IMR-90 (cell line): ENCODE measurements at regions not wholly inside any gene's neighbourhood (a gene's known extent, or its start where the extent isn't known, plus 50 kb on each side); places are given as distances from the start of the nearest gene placed in this dataset.

ENCODE experiments used
- ATAC-seq: fragments of 200-7000 bp; cut with Tn5 transposase; 2 replicates; pipeline ENCODE4 v1.9.1; 2020; ENCODE audit warnings: low read depth, mild to moderate bottlenecking, moderate library complexity
- BruUV-seq: library from RNA; stranded (reverse); fragments of 400-500 nt; replicated peaks from 2 replicates; lab custom pipeline; 2021; lab: Mats Ljungman, UMichigan
- CTCF ChIA-PET: fragments of 300-600 bp; formaldehyde crosslinking; extraction: SDS; loops from one replicate; lab custom pipeline; 2021; ENCODE audit warnings: antibody characterized with exemption; lab: Yijun Ruan, JAX
- POLR2A ChIA-PET: fragments of 300-600 bp; sonication (Branson Sonifier 250); formaldehyde crosslinking; loops from one replicate; lab custom pipeline; 2022; ENCODE audit warnings: antibody characterized with exemption; ENCODE audit not compliant: unreplicated experiment; lab: Charles Lee
- DNase-seq: peaks from one replicate; pipeline ENCODE4 v3.0.0; 2013
- H2AFZ ChIP-seq: replicated peaks from 2 replicates; pipeline ENCODE3; 2013; ENCODE audit warnings: low read length, mild to moderate bottlenecking; ENCODE audit not compliant: poor library complexity
- H2AK5ac ChIP-seq: 2 replicates; pipeline ENCODE4 v1.6.1; 2013; ENCODE audit warnings: low read depth, low read length, inconsistent platforms
- H2AK9ac ChIP-seq: replicated peaks from 2 replicates; pipeline ENCODE3; 2013; ENCODE audit warnings: mild to moderate bottlenecking, low read depth, low read length, moderate library complexity; ENCODE audit not compliant: poor library complexity
- H2BK120ac ChIP-seq: 2 replicates; pipeline ENCODE4 v1.6.1; 2013; ENCODE audit warnings: low read depth, low read length, inconsistent platforms
- H2BK15ac ChIP-seq: 3 replicates; pipeline ENCODE4 v1.6.1; 2013; ENCODE audit warnings: low read depth, low read length, inconsistent platforms
- H2BK20ac ChIP-seq: 2 replicates; pipeline ENCODE4 v1.6.1; 2013; ENCODE audit warnings: low read depth, mild to moderate bottlenecking, inconsistent platforms, low read length, moderate library complexity
- H2BK5ac ChIP-seq: 2 replicates; pipeline ENCODE4 v1.6.1; 2013; ENCODE audit warnings: mild to moderate bottlenecking, low read depth, low read length, inconsistent platforms; ENCODE audit not compliant: poor library complexity, severe bottlenecking
- H3K14ac ChIP-seq: replicated peaks from 2 replicates; pipeline ENCODE4 v1.6.1; 2013; ENCODE audit warnings: low read depth, low read length, inconsistent platforms
- H3K18ac ChIP-seq: 2 replicates; pipeline ENCODE4 v1.6.1; 2013; ENCODE audit warnings: low read depth, low read length, control low read depth
- H3K23ac ChIP-seq: 2 replicates; pipeline ENCODE4 v1.6.1; 2013; ENCODE audit warnings: low read depth, low read length, inconsistent platforms
- H3K27ac ChIP-seq: 2 replicates; pipeline ENCODE4 v1.5.1; 2013; ENCODE audit warnings: mild to moderate bottlenecking, control low read depth, low read length; ENCODE audit not compliant: insufficient read depth
- H3K27me3 ChIP-seq: 2 replicates; pipeline ENCODE4 v1.6.1; 2013; ENCODE audit warnings: low read length; ENCODE audit not compliant: control insufficient read depth, insufficient read depth
- H3K36me3 ChIP-seq: 2 replicates; pipeline ENCODE4 v1.6.1; 2013; ENCODE audit warnings: low read length, mixed read lengths; ENCODE audit not compliant: control insufficient read depth, insufficient read depth
- H3K4ac ChIP-seq: 2 replicates; pipeline ENCODE4 v1.6.1; 2013; ENCODE audit warnings: low read depth, low read length, inconsistent platforms
- H3K4me1 ChIP-seq: 2 replicates; pipeline ENCODE4 v1.6.1; 2013; ENCODE audit warnings: low read length, mixed read lengths; ENCODE audit not compliant: control insufficient read depth, insufficient read depth
- H3K4me2 ChIP-seq: 2 replicates; pipeline ENCODE4 v1.6.1; 2013; ENCODE audit warnings: low read depth, mild to moderate bottlenecking, control low read depth, low read length, moderate library complexity
- H3K4me3 ChIP-seq: 2 replicates; pipeline ENCODE4 v1.5.1; 2013; ENCODE audit warnings: low read depth, mild to moderate bottlenecking, control low read depth, low read length, moderate library complexity; ENCODE audit not compliant: insufficient read depth
- H3K56ac ChIP-seq: 2 replicates; pipeline ENCODE4 v1.6.1; 2013; ENCODE audit warnings: low read length, inconsistent platforms; ENCODE audit not compliant: insufficient read depth; ENCODE audit errors: extremely low read depth
- H3K79me1 ChIP-seq, 2 experiments: 2 replicates each; pipeline ENCODE4 v1.6.1; 2013; ENCODE audit warnings: low read length in 2 of 2, inconsistent platforms in 1 of 2, low read depth in 1 of 2
- H3K9ac ChIP-seq: 2 replicates; pipeline ENCODE4 v1.6.1; 2013; ENCODE audit warnings: low read depth, low read length, control low read depth
- H3K9me1 ChIP-seq: 2 replicates; pipeline ENCODE4 v1.6.1; 2013; ENCODE audit warnings: low read length, inconsistent platforms; ENCODE audit not compliant: insufficient read depth
- H3K9me3 ChIP-seq: 2 replicates; pipeline ENCODE4 v1.6.1; 2013; ENCODE audit warnings: low read length; ENCODE audit not compliant: control insufficient read depth, insufficient read depth
- H4K20me1 ChIP-seq: 2 replicates; pipeline ENCODE4 v1.6.1; 2013; ENCODE audit warnings: low read length, inconsistent platforms; ENCODE audit not compliant: insufficient read depth
- H4K5ac ChIP-seq: 2 replicates; pipeline ENCODE4 v1.6.1; 2013; ENCODE audit warnings: mild to moderate bottlenecking, low read depth, low read length, control low read depth
- H4K8ac ChIP-seq, 2 experiments: 2 replicates each; pipeline ENCODE4 v1.6.1; 2013; ENCODE audit warnings: low read depth in 2 of 2, low read length in 2 of 2, control low read depth in 1 of 2, inconsistent platforms in 1 of 2
- H4K91ac ChIP-seq: 2 replicates; pipeline ENCODE4 v1.6.1; 2013; ENCODE audit warnings: low read depth, low read length, inconsistent platforms; ENCODE audit not compliant: insufficient read depth
- BHLHE40 ChIP-seq: fragments of 150-350 bp; IDR thresholded peaks from 2 replicates; pipeline ENCODE4 v1.6.1; 2016; ENCODE audit warnings: mild to moderate bottlenecking, low read depth, low read length
- CHD1 ChIP-seq: IDR thresholded peaks from 2 replicates; pipeline ENCODE4 v1.6.1; 2012; ENCODE audit warnings: low read depth, low read length, improper control_type of control experiment
- ELK1 ChIP-seq: fragments of 150-350 bp; IDR thresholded peaks from 2 replicates; pipeline ENCODE4 v1.6.1; 2016; ENCODE audit warnings: low read depth, mild to moderate bottlenecking, low read length, moderate library complexity, borderline replicate concordance
- FOS ChIP-seq: fragments of 150-350 bp; IDR thresholded peaks from 2 replicates; pipeline ENCODE4 v1.6.1; 2016; ENCODE audit warnings: low read depth, low read length
- MAFK ChIP-seq: IDR thresholded peaks from 2 replicates; pipeline ENCODE4 v1.6.1; 2012; ENCODE audit warnings: low read depth, low read length, improper control_type of control experiment
- MXI1 ChIP-seq: IDR thresholded peaks from 2 replicates; pipeline ENCODE4 v1.6.1; 2012; ENCODE audit warnings: low read depth, mild to moderate bottlenecking, low read length, moderate library complexity, borderline replicate concordance
- NFE2L2 ChIP-seq: fragments of 150-350 bp; IDR thresholded peaks from 2 replicates; pipeline ENCODE4 v1.6.1; 2016; ENCODE audit warnings: low read depth, mild to moderate bottlenecking, low read length
- POLR2A ChIP-seq: IDR thresholded peaks from 2 replicates; pipeline ENCODE4 v1.6.1; 2012; ENCODE audit warnings: mild to moderate bottlenecking, low read depth, low read length
- RAD21 ChIP-seq: IDR thresholded peaks from 2 replicates; pipeline ENCODE4 v1.6.1; 2012; ENCODE audit warnings: low read length, improper control_type of control experiment
- RCOR1 ChIP-seq: IDR thresholded peaks from 2 replicates; pipeline ENCODE4 v1.6.1; 2012; ENCODE audit warnings: mild to moderate bottlenecking, low read length, improper control_type of control experiment; ENCODE audit not compliant: insufficient replicate concordance
- RFX5 ChIP-seq: IDR thresholded peaks from 2 replicates; pipeline ENCODE4 v1.8.0; 2012; ENCODE audit warnings: low read depth, mild to moderate bottlenecking, low read length, moderate library complexity
- SMC3 ChIP-seq: fragments of 150-350 bp; IDR thresholded peaks from 2 replicates; pipeline ENCODE4 v1.6.1; 2016; ENCODE audit warnings: low read depth, mild to moderate bottlenecking, antibody characterized with exemption, low read length, moderate library complexity
- WGBS, 2 experiments: methylation state at CpG; one replicate each; pipeline versions ENCODE4 v1.1.5 to v1.1.7; 2013; ENCODE audit warnings: missing lambda C conversion rate in 2 of 2; ENCODE audit not compliant: insufficient read length in 1 of 2; ENCODE audit errors: extremely low coverage in 2 of 2; 5-methylcytosine and 5-hydroxymethylcytosine counted together
- dilution Hi-C: fragments of 300-500 bp; cut with HindIII; formaldehyde crosslinking; loops from one replicate; pipeline ENCODE4 v1.14.3; 2018; ENCODE audit warnings: low sequenced_read_pairs; ENCODE audit not compliant: unreplicated experiment
- in situ Hi-C: fragments of 300-500 bp; cut with MboI; formaldehyde crosslinking; loops from 3 replicates; pipeline ENCODE4 v1.14.3; 2019; ENCODE audit warnings: low sequenced_read_pairs, inconsistent platforms, mixed read lengths
- intact Hi-C: fragments of 100-400 bp; cut with micrococcal nuclease; formaldehyde crosslinking; loops from 2 replicates; pipeline ENCODE4 v1.10.0; 2022
- TF ChIP-seq, protein P1 (sequence below): fragments of 150-350 bp; IDR thresholded peaks from 2 replicates; pipeline ENCODE4 v1.6.1; 2017; ENCODE audit warnings: mild to moderate bottlenecking, antibody characterized with exemption, low read length, low read depth
- TF ChIP-seq, protein P2 (sequence below): conservative IDR thresholded peaks from 2 replicates; pipeline ENCODE4 v1.5.1; 2012; ENCODE audit warnings: mild to moderate bottlenecking, low read depth, low read length, improper control_type of control experiment

DNA sequence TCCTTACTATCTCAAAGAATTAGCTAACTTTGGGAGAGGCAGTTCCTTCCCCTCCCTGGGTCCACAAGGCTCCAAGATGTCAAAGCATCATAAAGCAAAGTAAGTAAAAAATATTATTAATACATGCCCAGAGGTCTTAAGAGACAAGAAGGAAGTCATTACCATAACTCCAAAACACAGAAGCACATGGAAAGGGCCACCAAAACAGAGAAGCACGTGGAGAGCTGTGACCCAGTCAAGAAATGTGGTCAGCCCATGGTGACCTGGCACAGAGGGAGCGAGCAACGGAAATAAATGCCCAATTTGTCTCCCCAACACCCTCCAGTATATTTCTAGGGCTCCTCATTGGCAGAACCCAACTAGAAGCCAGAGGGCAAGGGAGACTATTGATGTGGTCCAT is 277.5 kb upstream of the API5 start:
- Histone ChIP-seq H3K4me2 (no peak overlapping the region), H3K79me1 (no peaks in the 10 kb centered on the region), H4K20me1 (no peaks in the 10 kb centered on the region), H3K9me1 (no peaks in the 10 kb centered on the region), H3K4ac (no peak overlapping the region), H3K9ac (no peak overlapping the region), H2BK120ac (no peak overlapping the region), H4K91ac (no peak overlapping the region), H3K14ac (no peak overlapping the region), H2BK5ac (no peak overlapping the region), H2AFZ (no peak overlapping the region), H3K9me3 (peaks cover 14% of the 10 kb centered on the region), H3K23ac (no peak overlapping the region), H3K4me3 (no peak overlapping the region), H2BK20ac (no peak overlapping the region), H3K18ac (no peak overlapping the region), H2BK15ac (no peak overlapping the region), H3K27me3 (no peaks in the 10 kb centered on the region), H2AK9ac (no peak overlapping the region), H3K27ac (no peak overlapping the region), H3K36me3 (no peaks in the 10 kb centered on the region), H3K4me1 (no peaks in the 10 kb centered on the region), H4K8ac (no peak overlapping the region), H3K56ac (no peak overlapping the region), H4K5ac (no peak overlapping the region), H2AK5ac (no peak overlapping the region)
- in situ Hi-C loops (no loop called here), dilution Hi-C loops (no loop called here), intact Hi-C loops (no loop called here)
- ChIA-PET CTCF (no interaction called here), POLR2A (no interaction called here)
- no TSS peak for BruUV-seq
- ATAC-seq, result no peak
- TF ChIP-seq POLR2A, result no peak
- TF ChIP-seq CHD1, result no peak
- TF ChIP-seq, protein P1, sequence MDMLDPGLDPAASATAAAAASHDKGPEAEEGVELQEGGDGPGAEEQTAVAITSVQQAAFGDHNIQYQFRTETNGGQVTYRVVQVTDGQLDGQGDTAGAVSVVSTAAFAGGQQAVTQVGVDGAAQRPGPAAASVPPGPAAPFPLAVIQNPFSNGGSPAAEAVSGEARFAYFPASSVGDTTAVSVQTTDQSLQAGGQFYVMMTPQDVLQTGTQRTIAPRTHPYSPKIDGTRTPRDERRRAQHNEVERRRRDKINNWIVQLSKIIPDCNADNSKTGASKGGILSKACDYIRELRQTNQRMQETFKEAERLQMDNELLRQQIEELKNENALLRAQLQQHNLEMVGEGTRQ, result no peak
- no peak for TF ChIP-seq RAD21
- TF ChIP-seq MXI1, result no peak
- TF ChIP-seq RCOR1, result no peak
- no peak for TF ChIP-seq ELK1
- TF ChIP-seq RFX5, result no peak
- TF ChIP-seq BHLHE40, result no peak
- TF ChIP-seq FOS, result no peak
- no peak for TF ChIP-seq SMC3
- TF ChIP-seq MAFK, result no peak
- TF ChIP-seq, protein P2, sequence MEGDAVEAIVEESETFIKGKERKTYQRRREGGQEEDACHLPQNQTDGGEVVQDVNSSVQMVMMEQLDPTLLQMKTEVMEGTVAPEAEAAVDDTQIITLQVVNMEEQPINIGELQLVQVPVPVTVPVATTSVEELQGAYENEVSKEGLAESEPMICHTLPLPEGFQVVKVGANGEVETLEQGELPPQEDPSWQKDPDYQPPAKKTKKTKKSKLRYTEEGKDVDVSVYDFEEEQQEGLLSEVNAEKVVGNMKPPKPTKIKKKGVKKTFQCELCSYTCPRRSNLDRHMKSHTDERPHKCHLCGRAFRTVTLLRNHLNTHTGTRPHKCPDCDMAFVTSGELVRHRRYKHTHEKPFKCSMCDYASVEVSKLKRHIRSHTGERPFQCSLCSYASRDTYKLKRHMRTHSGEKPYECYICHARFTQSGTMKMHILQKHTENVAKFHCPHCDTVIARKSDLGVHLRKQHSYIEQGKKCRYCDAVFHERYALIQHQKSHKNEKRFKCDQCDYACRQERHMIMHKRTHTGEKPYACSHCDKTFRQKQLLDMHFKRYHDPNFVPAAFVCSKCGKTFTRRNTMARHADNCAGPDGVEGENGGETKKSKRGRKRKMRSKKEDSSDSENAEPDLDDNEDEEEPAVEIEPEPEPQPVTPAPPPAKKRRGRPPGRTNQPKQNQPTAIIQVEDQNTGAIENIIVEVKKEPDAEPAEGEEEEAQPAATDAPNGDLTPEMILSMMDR, result no peak
- no peak for TF ChIP-seq NFE2L2
- no CpG with 5 or more reads among the region's 3 CpGs for WGBS, 2 experiments
- no peak for DNase-seq
